ENCODE measurements at regions not wholly inside any gene's neighbourhood (a gene's known extent, or its start where the extent isn't known, plus 50 kb on each side); places are given as distances from the start of the nearest gene placed in this dataset.

DNA sequence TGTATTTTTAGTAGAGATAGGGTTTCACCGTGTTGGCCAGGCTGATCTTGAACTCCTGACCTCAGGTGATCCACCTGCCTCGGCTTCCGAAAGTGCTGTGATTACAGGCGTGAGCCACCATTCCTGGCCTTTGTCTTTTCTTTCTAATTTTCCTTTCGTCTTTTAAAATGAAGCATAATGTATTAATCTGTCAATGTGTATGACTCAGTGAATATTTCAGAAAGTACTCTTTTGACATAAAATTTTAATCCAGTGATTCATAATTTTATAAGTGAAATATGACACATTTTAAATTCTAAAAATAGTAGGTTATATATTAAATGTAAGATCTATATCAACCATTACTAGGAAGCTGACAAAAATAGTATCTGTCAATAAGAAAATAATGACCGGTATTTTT, 1059.0 kb upstream of the PRMT6 start:
- Histone ChIP-seq H3K27me3 (ENCODE audit: control insufficient read depth, insufficient read depth, low read length) (no peaks in the 10 kb centered on the region), H3K9me3 (ENCODE audit: control insufficient read depth, insufficient read depth, low read depth, low read length) (no peaks in the 10 kb centered on the region), H3K36me3 (ENCODE audit: control insufficient read depth, insufficient read depth, low read length) (no peaks in the 10 kb centered on the region), H3K27ac (ENCODE audit: low read length) (no peak overlapping the region), H3K4me3 (ENCODE audit: low read depth in 2 of 2, low read length in 2 of 2) (no peak overlapping the region), H3K4me1 (ENCODE audit: control insufficient read depth, insufficient read depth, low read length) (no peaks in the 10 kb centered on the region)
- in situ Hi-C loops (cut with HindIII; ENCODE audit: low pct_unique_long_range_greater_than_20kb, low sequenced_read_pairs) = no loop called here
- TF ChIP-seq SIN3A (IDR thresholded peaks at IDR 0.05; ENCODE audit: borderline replicate concordance, insufficient read depth, low read depth, low read length) (no peak), TCF7L2 (IDR thresholded peaks at IDR 0.05; ENCODE audit: low read depth, low read length) (no peak), POLR2AphosphoS5 (IDR thresholded peaks at IDR 0.05; ENCODE audit: low read depth, low read length) (no peak)
- TF ChIP-seq, protein P1, sequence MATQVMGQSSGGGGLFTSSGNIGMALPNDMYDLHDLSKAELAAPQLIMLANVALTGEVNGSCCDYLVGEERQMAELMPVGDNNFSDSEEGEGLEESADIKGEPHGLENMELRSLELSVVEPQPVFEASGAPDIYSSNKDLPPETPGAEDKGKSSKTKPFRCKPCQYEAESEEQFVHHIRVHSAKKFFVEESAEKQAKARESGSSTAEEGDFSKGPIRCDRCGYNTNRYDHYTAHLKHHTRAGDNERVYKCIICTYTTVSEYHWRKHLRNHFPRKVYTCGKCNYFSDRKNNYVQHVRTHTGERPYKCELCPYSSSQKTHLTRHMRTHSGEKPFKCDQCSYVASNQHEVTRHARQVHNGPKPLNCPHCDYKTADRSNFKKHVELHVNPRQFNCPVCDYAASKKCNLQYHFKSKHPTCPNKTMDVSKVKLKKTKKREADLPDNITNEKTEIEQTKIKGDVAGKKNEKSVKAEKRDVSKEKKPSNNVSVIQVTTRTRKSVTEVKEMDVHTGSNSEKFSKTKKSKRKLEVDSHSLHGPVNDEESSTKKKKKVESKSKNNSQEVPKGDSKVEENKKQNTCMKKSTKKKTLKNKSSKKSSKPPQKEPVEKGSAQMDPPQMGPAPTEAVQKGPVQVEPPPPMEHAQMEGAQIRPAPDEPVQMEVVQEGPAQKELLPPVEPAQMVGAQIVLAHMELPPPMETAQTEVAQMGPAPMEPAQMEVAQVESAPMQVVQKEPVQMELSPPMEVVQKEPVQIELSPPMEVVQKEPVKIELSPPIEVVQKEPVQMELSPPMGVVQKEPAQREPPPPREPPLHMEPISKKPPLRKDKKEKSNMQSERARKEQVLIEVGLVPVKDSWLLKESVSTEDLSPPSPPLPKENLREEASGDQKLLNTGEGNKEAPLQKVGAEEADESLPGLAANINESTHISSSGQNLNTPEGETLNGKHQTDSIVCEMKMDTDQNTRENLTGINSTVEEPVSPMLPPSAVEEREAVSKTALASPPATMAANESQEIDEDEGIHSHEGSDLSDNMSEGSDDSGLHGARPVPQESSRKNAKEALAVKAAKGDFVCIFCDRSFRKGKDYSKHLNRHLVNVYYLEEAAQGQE (IDR thresholded peaks at IDR 0.05; ENCODE audit: insufficient read depth in 1 of 2, low read depth in 2 of 2, low read length in 1 of 2) = no peak
- TF ChIP-seq, protein P2, sequence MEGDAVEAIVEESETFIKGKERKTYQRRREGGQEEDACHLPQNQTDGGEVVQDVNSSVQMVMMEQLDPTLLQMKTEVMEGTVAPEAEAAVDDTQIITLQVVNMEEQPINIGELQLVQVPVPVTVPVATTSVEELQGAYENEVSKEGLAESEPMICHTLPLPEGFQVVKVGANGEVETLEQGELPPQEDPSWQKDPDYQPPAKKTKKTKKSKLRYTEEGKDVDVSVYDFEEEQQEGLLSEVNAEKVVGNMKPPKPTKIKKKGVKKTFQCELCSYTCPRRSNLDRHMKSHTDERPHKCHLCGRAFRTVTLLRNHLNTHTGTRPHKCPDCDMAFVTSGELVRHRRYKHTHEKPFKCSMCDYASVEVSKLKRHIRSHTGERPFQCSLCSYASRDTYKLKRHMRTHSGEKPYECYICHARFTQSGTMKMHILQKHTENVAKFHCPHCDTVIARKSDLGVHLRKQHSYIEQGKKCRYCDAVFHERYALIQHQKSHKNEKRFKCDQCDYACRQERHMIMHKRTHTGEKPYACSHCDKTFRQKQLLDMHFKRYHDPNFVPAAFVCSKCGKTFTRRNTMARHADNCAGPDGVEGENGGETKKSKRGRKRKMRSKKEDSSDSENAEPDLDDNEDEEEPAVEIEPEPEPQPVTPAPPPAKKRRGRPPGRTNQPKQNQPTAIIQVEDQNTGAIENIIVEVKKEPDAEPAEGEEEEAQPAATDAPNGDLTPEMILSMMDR (IDR thresholded peaks at IDR 0.05) = no peak
- intact Hi-C loops (cut with micrococcal nuclease; ENCODE audit: unreplicated experiment) = no loop called here
- ChIA-PET CTCF (no interaction called here), POLR2A (no interaction called here)
- ATAC-seq (no peak), DNase-seq (ENCODE audit: low read depth, low spot score) (no peak)
- BruUV-seq (replicated peaks) = no TSS peak

DNA sequence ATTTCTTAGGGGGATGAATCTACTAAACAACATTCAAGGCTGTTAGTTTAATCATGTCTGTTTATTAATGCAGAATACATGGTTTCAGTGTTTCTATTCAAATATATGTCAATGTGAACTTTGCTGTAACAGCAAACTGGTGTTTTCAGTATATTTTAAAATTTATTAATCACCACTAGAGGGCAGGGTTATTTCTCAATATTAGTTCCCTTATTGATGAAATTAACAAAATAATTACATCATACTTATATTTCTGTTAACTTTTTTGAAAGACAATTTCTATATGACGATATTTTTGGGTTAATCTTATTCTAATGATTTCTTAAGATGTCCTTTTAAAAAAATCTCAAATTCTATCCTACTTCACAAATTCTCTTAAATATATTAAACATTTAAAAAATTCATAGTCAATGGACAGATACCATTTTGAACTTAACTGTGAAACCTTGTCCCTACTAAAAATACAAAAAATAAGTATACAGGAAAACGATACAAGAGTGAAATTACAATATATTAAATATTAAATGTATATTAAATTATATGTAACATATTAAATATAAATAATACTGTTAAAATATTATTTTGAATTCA, 1034.1 kb upstream of the PRMT6 start:
- Histone ChIP-seq H3K36me3 (ENCODE audit: control insufficient read depth, insufficient read depth, low read length) (no peaks in the 10 kb centered on the region), H3K9me3 (ENCODE audit: control insufficient read depth, insufficient read depth, low read depth, low read length) (no peaks in the 10 kb centered on the region), H3K27ac (ENCODE audit: low read length) (no peak overlapping the region), H3K4me1 (ENCODE audit: control insufficient read depth, insufficient read depth, low read length) (no peaks in the 10 kb centered on the region), H3K27me3 (ENCODE audit: control insufficient read depth, insufficient read depth, low read length) (no peaks in the 10 kb centered on the region), H3K4me3 (ENCODE audit: low read depth in 2 of 2, low read length in 2 of 2) (no peak overlapping the region)
- TF ChIP-seq, protein P1 (IDR thresholded peaks at IDR 0.05; ENCODE audit: insufficient read depth in 1 of 2, low read depth in 2 of 2, low read length in 1 of 2) = no peak
- TF ChIP-seq POLR2AphosphoS5 (IDR thresholded peaks at IDR 0.05; ENCODE audit: low read depth, low read length) (no peak), TCF7L2 (IDR thresholded peaks at IDR 0.05; ENCODE audit: low read depth, low read length) (no peak), SIN3A (IDR thresholded peaks at IDR 0.05; ENCODE audit: borderline replicate concordance, insufficient read depth, low read depth, low read length) (no peak)
- TF ChIP-seq, protein P2 (IDR thresholded peaks at IDR 0.05) = no peak; the same call in 1 of the 2 replicates
- in situ Hi-C loops (cut with HindIII; ENCODE audit: low pct_unique_long_range_greater_than_20kb, low sequenced_read_pairs) = no loop called here
- ATAC-seq (no peak), DNase-seq (ENCODE audit: low read depth, low spot score) (no peak)
- intact Hi-C loops (cut with micrococcal nuclease; ENCODE audit: unreplicated experiment) = no loop called here
- ChIA-PET CTCF (no interaction called here), POLR2A (no interaction called here)
- no TSS peak for BruUV-seq (replicated peaks)

Data from Panc1 (cell line).